ENCODE measurements at regions not wholly inside any gene's neighbourhood (a gene's known extent, or its start where the extent isn't known, plus 50 kb on each side); places are given as distances from the start of the nearest gene placed in this dataset.

DNA sequence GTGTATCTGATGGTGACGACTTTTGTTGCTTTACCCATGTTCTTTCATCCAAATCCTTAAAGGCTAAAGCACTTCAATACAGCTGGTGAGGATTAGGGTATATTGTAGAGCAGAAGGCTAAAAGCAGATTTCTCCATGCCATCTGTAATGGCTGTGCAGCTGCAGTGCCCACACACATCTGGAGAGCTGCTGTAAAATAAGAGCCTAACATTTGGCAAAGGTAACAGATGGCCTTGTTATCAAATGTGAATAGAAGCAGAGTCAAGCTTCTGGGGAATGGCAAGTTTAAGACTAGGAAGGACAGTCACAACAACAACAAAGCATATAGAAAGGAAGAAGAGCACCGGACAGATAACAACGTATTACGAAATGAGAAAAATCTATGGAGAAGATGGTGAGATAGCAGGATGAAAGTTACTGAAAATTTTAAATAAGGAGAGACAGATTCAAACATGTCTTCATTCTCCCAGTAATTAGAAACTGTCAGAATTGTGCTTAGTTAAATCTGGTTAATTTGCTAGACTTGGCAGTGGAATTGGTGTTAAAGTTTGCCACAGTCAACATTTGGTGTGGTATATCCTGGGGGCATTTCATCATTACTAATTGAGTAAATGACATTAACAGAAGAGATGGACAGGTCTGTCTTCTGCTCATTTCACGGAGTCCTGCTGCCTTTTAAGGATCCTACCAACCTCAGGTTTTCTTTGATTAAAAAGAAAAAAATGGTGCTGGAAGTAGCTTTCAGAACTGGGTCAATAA, 1093.2 kb downstream of the ADGRL2 start:
- DNase-seq (ENCODE audit: low read depth in 2 of 2) = no peak

GRCh38 chr1:82880506-82880905, 1079.8 kb downstream of the ADGRL2 start:
- no peak for DNase-seq (ENCODE audit: low read depth in 2 of 2)

GRCh38 chr1:82879701-82880305, 1079.1 kb downstream of the ADGRL2 start:
- no peak for DNase-seq (ENCODE audit: low read depth in 2 of 2)

DNA sequence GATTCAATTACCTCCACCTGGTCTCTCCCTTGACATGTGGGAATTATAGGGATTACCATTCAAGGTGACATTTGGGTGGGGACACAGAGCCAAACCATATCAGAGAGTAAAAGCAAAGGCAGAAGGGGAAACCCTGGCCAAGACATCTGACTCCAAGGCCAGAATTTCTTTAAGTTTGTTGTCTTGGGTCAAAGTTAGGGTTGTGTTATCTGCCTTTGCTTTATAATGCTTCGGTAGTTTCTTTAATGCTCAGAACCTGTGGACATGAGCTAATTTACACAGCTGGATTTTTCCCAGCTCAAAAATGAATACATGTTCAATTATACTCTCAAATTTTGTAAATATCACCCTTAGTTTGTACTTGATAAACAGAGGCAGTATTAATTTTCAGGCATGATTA, 1074.4 kb downstream of the ADGRL2 start:
- DNase-seq (ENCODE audit: low read depth in 2 of 2) = no peak

- DNase-seq (ENCODE audit: low read depth in 2 of 2) = no peak
Measured at GRCh38 chr1:82874041-82874440, 1073.3 kb downstream of the ADGRL2 start.

- DNase-seq (ENCODE audit: low read depth in 2 of 2) = no peak
Measured at GRCh38 chr1:82870332-82870731, 1069.6 kb downstream of the ADGRL2 start.

- no peak for DNase-seq (ENCODE audit: low read depth in 2 of 2)
Measured at GRCh38 chr1:82867781-82868180, 1067.0 kb downstream of the ADGRL2 start.

DNA sequence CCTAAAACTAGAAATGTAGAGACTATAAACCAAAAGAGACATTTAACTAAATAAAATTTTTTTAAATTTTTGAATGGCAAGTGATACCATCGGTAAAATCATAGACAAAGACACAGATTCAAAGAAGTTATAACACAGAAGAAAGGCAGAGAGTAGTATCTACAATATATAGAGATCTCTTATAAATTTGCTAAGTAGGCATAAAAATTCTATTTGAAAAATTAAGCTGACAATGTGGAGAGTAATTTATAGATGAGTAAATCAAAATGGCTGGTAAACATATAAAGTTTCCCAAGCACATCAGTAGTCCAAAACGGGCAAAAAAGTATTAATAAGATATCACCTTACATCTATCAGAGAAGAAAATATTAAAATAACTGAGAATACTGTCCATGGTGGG, 1061.0 kb downstream of the ADGRL2 start:
- DNase-seq (ENCODE audit: low read depth in 2 of 2) = no peak

DNA sequence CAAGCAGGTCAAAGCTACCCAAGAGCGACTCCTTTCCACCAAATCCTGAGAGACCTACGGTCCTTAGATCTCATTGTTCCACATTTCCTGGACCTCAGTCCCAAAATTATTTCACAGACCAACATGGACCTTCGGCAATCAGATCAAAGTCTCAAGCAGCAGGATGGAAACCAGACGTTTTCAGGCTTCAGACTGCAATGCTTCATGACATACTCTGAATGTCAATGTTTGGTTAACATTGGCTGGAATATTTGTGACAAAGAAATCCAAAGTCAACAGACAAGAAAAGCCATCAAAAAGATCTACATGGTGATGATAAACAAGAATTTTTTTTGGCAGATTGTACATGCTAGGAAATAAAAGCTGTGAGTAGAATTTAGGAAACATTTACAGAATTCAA, 1057.3 kb downstream of the ADGRL2 start:
- DNase-seq (ENCODE audit: low read depth in 2 of 2) = no peak

GRCh38 chr1:82849460-82849859, 1048.7 kb downstream of the ADGRL2 start:
- DNase-seq (ENCODE audit: low read depth in 2 of 2) = no peak

GRCh38 chr1:82848043-82848442, 1047.3 kb downstream of the ADGRL2 start:
- DNase-seq (ENCODE audit: low read depth in 2 of 2) = no peak

- no peak for DNase-seq (ENCODE audit: low read depth in 2 of 2)
Measured at GRCh38 chr1:82845866-82846265, 1045.1 kb downstream of the ADGRL2 start.

DNA sequence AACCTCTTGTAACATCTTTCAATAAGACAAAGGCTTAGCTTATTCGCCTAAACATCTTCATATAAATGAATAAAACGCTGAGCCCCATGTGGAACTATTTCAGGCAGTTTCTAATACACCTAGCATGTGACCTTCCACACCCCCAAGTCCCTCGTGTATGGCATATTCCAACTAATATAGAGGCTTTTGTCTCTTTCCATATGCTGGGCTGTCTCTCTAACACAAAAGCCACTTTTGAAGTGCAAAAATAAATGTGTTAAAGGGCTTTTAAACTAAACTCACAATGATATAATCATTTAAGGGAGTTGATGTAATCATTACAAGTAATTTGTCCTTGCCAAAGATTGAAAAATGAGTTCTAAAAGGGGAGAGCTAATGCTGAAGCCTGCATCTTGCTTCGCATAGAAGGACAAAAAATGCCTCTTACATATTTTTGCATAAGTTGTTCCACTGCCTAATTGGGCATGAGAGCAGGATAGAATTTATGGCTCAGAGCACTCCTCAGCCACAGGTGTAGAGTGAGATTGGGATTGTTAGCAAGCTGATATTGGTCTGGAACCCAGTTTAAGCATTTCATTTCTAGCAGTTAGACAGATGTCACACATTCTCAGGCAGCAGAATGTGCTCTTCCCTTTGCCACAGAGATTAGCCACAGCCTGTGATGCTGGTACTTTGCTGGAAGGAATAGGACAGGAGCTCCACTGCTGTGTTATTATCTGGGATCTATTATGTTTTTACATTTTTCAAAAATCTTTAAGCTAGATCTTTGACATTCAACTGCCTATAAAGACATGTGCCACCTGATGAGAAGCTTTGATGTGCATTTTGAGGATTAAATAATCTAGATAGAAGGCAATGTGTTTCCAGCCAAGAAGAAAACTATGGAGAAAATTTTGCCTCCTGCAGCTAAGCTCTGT, 1044.4 kb downstream of the ADGRL2 start:
- DNase-seq (ENCODE audit: low read depth in 2 of 2) = no peak

DNA sequence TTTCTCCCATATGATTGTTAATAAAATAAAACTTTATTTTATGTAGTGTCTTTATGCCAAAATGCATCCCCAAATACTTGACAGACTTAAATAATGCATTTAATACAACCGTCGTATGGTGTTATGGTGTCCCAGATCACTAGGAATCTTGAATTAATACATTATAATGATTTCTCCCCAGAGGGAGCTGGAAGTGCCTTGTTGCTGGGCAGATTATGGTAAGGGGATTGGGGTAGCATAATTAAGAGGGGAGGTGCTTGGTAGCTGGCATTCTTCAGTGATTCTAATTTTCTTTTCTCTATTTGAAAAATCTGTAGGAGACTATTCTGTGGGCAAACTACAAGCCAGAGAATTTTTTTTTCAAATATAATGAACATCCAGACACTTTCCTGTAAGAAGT, 1043.7 kb downstream of the ADGRL2 start:
- no peak for DNase-seq (ENCODE audit: low read depth in 2 of 2)

- DNase-seq (ENCODE audit: low read depth in 2 of 2) = no peak
Measured at GRCh38 chr1:82843876-82844275, 1043.1 kb downstream of the ADGRL2 start.

DNA sequence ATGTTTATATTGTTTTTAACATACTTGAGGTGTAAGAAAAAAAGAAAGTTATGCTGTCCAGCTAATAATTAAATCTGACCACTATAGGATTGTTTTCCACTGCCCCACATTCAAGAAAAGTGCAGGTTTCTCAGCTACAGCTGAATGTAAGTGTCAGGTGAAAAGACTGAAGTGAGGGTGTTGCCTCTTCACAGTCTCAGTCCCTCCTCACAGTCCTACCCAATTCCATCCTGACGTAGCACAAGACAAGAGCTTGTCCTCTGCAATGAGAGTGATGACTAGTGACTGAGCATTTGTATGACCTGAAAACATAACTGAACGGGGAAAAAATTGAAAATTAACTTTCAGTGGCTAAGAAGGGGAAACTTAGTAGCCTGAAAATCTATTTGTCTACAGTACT, 1039.5 kb downstream of the ADGRL2 start:
- DNase-seq (ENCODE audit: low read depth in 2 of 2) = no peak

- no peak for DNase-seq (ENCODE audit: low read depth in 2 of 2)
Measured at GRCh38 chr1:82837766-82838465, 1037.2 kb downstream of the ADGRL2 start.

- DNase-seq (ENCODE audit: low read depth in 2 of 2) = no peak
Measured at GRCh38 chr1:82836973-82837680, 1036.4 kb downstream of the ADGRL2 start.

DNA sequence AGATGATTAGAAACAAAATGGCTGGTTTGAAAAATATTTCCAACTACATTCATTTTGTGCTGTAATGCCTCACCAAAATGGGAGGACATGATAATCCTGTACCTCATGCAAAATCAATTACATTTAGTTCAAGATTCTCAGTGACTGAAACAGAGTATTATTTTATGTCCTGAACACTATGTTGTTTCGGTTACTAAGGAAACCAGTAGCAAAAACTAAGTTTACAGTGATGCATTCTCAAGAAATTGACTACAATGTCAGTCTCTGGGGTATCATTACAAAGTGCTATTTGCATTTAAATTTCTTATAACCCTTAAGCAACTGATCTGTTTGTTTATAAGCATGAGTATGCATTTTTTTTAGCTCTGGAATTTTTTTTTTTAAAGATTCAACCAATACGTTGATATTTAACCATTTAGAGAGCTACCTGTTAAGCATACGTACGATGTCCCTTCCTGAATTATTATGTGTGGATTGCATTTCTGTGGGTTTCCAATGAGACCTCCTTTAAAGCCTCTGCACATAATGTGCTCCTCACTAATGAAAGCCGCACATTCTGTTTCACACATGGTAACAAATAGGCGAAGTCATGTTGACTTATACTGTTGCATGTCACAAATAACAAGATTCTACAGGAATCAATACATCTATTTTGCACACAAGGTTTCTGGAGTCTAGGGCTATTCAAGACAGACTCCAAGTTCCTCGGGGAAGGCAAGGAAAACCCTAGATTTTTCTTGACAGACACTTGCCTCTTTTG, 1035.7 kb downstream of the ADGRL2 start:
- DNase-seq (ENCODE audit: low read depth in 2 of 2) = no peak

DNA sequence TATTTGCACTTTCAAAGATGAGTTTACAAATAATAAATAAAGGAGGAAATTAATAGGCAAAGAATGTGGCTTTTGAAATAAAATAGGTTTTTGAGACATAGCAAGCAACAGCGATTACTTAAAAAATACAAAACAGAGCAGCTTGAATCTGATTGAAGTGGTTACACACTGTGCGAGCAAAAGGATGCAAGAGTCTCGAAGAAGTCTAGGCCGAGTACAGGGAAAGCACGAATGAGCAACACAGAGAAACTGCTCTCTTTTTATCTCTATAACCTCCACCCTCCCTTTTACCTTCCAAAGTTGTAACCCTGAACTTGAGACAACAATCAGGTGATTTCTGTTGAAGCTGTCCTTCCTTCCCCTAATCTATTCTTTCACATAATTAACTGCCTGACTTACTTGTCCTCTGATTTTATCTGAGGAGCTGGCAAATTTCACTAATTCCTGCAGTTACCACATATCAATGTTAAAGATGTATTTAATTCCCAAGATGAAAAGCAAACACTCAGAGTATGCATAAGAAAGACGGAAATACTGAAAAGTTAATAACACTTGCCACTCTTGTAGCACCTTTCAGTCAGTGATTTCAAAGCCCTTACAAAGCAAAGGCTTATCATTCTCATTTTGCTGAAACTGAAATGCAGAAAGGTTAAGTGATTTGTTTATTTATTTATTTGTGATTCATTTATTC, 1030.1 kb downstream of the ADGRL2 start:
- no peak for DNase-seq (ENCODE audit: low read depth in 2 of 2)

All from stimulated activated CD8-positive, alpha-beta memory T cell treated with anti-CD3 and anti-CD28 coated beads, Interleukin-15, amount 100 ng/mL, for 4 hours (primary cell).